Mucosa of stomach (tissue), 1 donor: ENCODE measurements at regions not wholly inside any gene's neighbourhood (a gene's known extent, or its start where the extent isn't known, plus 50 kb on each side); places are given as distances from the start of the nearest gene placed in this dataset.
"Not testable (repeated sequence)": the region's sequence is repeated elsewhere in the genome, so short reads cannot be mapped to it uniquely, and the experiment has no call there.

Experiments used
- H3K27me3 ChIP-seq: one replicate; pipeline ENCODE4 v1.7.0; 2013; ENCODE audit warnings: mild to moderate bottlenecking, low read length; ENCODE audit not compliant: control insufficient read depth, insufficient read depth
- H3K36me3 ChIP-seq: one replicate; pipeline ENCODE4 v1.7.0; 2013; ENCODE audit warnings: low read length; ENCODE audit not compliant: control insufficient read depth, insufficient read depth
- H3K4me1 ChIP-seq: one replicate; pipeline ENCODE4 v1.7.0; 2013; ENCODE audit warnings: mild to moderate bottlenecking, low read length; ENCODE audit not compliant: control insufficient read depth, insufficient read depth
- H3K4me3 ChIP-seq: one replicate; pipeline ENCODE4 v1.7.0; 2013; ENCODE audit warnings: low read length
- H3K9ac ChIP-seq: one replicate; pipeline ENCODE4 v1.7.0; 2013; ENCODE audit warnings: mild to moderate bottlenecking, low read length, moderate library complexity
- H3K9me3 ChIP-seq: one replicate; pipeline ENCODE4 v1.7.0; 2013; ENCODE audit warnings: mild to moderate bottlenecking, low read length, moderate library complexity; ENCODE audit not compliant: control insufficient read depth
- donor health status: Pancreatic carcinoma.

DNA sequence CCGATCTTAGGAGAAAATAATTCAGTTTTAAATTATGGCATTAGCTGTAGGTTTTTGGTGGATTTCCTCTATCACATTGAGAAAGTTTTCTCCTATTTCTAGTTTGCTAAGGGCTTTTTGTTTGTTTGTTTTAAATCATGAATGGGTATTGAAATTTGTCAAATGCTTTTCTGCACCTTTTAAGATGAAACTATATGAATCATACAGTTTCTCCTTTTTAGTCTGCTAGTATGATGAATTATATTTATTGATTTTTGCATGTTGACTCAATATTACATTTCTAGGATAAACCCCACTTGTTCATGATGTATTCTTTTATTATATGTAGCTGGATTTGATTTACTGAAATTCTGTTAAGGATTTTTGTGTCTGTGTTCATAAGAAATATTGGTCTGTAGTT lies 70.3 kb upstream of the PIP4K2A start:
- Histone ChIP-seq H3K4me3 (no peak overlapping the region), H3K4me1 (no peaks in the 10 kb centered on the region), H3K36me3 (no peaks in the 10 kb centered on the region), H3K9ac (no peak overlapping the region), H3K9me3 (no peaks in the 10 kb centered on the region), H3K27me3 (no peaks in the 10 kb centered on the region)

DNA sequence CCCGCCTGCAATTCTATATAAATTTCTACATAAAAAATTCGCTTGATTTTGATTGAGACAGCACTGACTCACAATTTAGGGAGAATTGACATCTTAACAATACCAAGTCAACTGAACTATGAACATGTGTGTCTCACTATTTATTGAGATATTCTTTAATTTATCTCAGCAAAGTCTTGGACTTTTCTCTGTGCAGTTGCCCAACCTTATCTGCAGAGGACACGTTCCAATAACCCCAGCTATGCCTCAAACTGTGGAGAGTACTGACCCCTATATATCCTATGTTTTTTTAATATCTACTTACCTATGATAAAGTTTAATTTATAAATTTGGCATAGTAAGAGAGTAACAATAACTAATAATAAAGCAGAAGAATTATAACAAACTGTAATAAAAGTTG lies 69.4 kb upstream of the PIP4K2A start:
- Histone ChIP-seq H3K27me3 (no peaks in the 10 kb centered on the region), H3K4me3 (no peak overlapping the region), H3K36me3 (no peaks in the 10 kb centered on the region), H3K9me3 (no peaks in the 10 kb centered on the region), H3K4me1 (no peaks in the 10 kb centered on the region), H3K9ac (no peak overlapping the region)

DNA sequence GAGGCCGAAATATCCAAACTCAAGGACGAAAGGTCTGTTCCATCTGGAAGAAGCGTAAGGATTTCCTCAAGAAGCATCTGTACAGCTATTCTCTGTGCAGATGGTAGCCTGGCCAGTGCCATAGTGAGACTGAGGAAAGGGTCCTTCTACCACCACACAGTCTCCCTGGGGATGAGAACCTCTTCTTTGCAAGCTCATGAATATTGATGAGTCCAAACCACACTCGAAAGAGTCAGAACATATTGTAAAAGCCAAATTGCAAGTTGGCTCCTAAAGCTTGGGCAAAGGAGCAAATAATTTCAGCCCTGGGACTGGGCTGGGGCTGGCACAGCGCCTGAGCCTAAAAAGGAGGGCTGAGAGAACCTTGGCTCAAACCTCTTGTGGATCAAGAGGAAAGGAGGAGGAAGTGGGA lies 66.1 kb upstream of the PIP4K2A start:
- Histone ChIP-seq H3K36me3 (no peaks in the 10 kb centered on the region), H3K9ac (no peak overlapping the region), H3K27me3 (no peaks in the 10 kb centered on the region), H3K4me1 (no peaks in the 10 kb centered on the region), H3K9me3 (no peaks in the 10 kb centered on the region), H3K4me3 (no peak overlapping the region)

DNA sequence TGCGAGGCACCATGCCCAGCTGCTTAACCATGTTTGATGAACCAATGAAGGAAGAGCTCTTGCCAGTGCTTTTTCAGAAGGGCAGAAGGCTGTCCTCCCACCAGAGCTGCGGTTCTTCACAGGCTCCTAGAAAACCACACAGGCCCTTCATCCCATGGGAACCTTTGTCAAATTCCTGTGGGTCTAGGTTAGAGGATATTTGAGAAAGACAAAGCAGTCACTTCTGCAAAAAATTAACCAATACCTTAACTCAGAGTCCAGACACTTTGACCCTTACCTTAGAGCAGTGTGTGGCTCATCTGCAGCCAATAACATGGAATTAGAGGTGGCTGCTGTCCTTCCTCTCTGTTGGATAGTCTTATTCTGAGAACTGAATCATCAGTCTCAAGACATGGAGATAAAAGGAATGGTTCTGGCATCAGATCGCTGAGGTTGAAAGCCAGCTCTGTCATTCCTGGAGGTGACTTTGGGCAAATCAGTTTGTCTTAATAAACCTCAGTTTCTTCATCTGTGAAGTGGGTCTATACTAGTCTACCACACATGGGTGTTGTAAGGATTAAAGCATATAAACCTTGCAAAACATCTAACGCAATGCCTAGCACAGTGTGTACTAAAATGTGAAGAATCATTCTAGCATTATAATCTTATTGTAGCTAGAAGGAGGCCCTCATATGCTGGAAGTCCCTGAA lies 65.1 kb upstream of the PIP4K2A start:
- no peaks in the 10 kb centered on the region for H3K36me3 ChIP-seq

DNA sequence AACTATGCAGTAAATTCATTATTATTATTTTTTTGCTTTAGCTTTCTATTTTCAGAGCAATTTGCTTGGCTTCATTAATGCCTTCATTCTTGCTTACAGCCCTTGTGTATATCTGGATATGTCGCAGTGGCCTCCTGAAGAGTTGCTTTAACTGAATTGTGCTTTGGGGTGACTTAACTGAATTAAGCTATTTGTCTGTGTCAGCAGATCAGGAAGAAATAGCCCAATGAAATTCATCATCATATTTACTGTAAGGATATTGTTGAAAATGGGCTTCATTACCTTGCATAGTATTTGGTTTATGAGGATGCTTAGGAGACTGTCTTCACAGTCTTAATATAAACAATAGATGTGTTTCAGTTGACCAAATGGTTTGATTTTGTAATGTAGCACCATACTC lies 59.7 kb upstream of the PIP4K2A start:
- Histone ChIP-seq H3K27me3 (no peaks in the 10 kb centered on the region), H3K9me3 (no peaks in the 10 kb centered on the region), H3K36me3 (no peaks in the 10 kb centered on the region), H3K4me1 (no peaks in the 10 kb centered on the region), H3K9ac (no peak overlapping the region), H3K4me3 (no peak overlapping the region)

More for the DNA sequence above, 65.1 kb upstream of the PIP4K2A start:
- H3K9ac ChIP-seq = no peak overlapping the region
- no peaks in the 10 kb centered on the region for H3K4me1 ChIP-seq
- H3K27me3 ChIP-seq = no peaks in the 10 kb centered on the region
- no peak overlapping the region for H3K4me3 ChIP-seq
- H3K9me3 ChIP-seq = no peaks in the 10 kb centered on the region

DNA sequence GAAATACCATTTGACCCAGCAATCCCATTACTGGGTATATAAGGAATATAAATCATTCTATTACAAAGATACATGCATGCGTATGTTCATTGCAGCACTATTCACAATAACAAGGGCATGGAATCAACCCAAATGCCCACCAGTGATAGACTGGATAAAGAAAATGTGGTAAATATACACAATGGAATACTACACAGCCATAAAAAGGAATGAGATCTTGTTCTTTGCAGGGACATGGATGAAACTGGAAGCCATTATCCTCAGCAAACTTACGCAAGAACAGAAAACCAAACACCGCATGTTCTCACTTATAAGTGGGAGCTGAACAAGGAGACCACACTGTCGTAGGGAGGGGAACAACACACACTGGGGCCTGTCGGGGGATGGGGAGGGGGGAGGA lies 57.3 kb upstream of the PIP4K2A start:
- H3K4me1 ChIP-seq, H3K9ac ChIP-seq, H3K36me3 ChIP-seq, H3K27me3 ChIP-seq, H3K9me3 ChIP-seq, H3K4me3 ChIP-seq: not testable (repeated sequence)

DNA sequence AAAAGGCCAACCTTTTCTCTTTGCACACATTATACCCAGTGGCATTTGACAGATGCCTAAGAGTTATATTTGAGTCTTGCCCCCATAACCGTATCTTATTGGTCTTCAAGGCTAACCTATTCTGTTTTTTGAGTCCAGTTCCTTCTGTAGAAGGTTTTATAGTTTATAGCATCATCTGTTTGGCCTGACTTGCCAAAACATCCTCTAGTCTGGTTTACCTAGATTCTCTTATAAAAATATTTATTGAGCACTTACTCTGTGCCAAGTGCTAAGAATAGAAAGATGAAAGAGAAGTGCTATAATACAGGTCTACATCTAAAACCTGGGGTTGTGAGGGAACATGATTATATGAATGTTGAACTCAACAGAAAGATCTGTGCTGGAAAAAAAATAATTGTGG lies 55.9 kb upstream of the PIP4K2A start:
- Histone ChIP-seq H3K4me3 (no peak overlapping the region), H3K9me3 (no peaks in the 10 kb centered on the region), H3K36me3 (no peaks in the 10 kb centered on the region), H3K4me1 (peaks cover 9% of the 10 kb centered on the region), H3K9ac (no peak overlapping the region), H3K27me3 (no peaks in the 10 kb centered on the region)

DNA sequence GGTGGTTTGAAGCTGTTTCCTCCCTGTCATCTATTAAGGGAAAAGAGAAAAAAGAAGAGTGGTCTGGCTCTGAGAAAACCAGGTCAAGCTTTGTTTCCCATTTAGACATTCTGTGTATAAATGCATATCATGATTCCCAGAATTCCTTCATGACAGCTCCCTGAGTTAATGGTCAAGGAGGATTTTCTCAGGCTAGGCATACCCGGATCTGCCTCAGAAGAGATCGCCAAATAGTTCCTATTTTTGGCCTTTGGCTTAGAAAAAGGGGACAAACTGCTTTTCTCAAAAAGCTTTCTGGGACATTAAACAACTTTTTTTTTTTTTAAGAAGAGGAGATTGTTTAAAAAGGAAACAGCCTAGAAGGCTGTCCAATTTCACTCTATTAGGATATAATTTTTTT lies 53.5 kb upstream of the PIP4K2A start:
- no peaks in the 10 kb centered on the region for H3K36me3 ChIP-seq
- H3K4me3 ChIP-seq = no peak overlapping the region
- H3K27me3 ChIP-seq = no peaks in the 10 kb centered on the region
- H3K9me3 ChIP-seq = no peaks in the 10 kb centered on the region
- peaks cover 9% of the 10 kb centered on the region for H3K4me1 ChIP-seq
- H3K9ac ChIP-seq = no peak overlapping the region

DNA sequence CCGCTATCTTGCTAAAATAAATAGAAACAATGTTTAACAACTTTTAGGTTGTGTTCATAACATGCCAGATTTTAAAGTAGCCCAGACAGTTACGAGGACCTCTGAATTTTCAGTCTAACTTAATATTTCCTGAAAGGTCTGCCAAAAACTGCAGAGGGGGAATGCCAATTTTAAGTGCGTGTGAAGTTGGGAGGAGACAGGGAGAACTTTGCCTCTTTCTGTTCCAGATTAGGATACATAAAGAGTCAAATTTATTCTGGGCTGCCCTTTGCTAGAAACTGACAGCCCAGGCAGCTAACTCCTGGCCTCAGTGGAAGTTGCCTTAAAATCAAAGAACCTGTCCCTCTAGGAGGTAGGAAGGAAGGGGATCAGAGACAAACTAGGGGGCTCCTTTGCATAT lies 52.3 kb upstream of the PIP4K2A start:
- no peaks in the 10 kb centered on the region for H3K27me3 ChIP-seq
- no peak overlapping the region for H3K9ac ChIP-seq
- H3K4me1 ChIP-seq = peaks cover 9% of the 10 kb centered on the region
- H3K36me3 ChIP-seq = no peaks in the 10 kb centered on the region
- no peaks in the 10 kb centered on the region for H3K9me3 ChIP-seq
- no peak overlapping the region for H3K4me3 ChIP-seq

DNA sequence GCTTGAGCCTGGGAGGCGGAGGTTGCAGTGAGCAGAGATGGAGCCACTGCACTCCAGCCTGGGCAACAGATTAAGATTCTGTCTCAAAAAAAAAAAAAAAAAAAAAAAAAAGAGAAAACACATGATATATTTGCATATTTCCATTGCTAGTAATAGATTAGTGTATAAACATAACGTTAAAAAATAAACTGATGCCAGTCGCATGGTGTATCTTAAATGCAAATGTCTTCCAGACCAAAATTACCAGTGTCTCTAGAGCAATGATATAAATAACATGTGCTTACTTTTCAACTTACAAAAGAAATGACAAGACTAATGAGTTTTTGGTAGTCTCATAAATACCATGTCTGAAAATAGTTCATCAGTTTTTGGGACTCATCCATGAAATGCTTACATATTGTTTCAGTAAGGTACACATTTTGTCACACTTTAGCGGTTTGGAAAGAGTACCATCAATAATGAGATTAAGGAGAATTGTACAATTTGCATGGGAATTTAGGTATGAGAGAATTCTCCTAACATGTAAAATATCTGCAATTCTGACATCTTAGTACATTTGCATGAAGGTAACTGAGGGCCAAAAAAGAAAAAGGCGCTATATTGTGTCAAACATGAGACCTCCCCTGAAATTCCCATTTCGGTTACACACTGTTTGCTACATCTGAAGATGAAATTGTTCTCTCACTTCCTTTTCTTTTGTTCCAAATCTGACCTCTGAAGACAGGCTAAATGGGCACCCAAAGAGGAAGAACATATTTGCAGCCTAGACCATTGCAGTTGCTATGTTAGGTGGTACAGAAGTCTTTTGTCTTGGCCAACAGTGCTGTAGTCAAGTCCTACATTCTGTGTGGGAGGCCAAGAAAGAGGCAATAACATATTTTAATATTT lies 51.5 kb upstream of the PIP4K2A start:
- peaks cover 9% of the 10 kb centered on the region for H3K4me1 ChIP-seq
- no peak overlapping the region for H3K4me3 ChIP-seq
- no peaks in the 10 kb centered on the region for H3K9me3 ChIP-seq
- H3K9ac ChIP-seq = no peak overlapping the region
- no peaks in the 10 kb centered on the region for H3K27me3 ChIP-seq
- no peaks in the 10 kb centered on the region for H3K36me3 ChIP-seq

DNA sequence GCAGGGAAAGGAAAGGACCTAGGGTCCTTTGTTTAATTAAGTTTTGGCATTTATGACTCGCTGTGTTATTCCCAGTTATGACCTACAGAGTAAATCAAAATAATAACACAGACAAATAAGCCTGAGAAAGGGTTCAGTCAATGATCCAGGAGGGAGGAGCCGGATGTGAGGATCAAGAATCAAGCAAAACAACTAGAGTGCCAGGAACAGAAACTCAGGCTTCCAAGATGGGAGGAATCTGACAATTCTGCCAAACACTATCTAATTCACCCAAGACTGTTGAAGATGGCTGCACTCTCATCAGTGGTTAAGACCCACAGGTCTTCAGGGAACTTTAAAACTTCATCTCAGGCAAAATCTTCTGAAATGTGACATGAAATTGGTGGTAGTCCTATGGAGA lies 50.3 kb upstream of the PIP4K2A start:
- H3K9ac ChIP-seq = no peak overlapping the region
- H3K9me3 ChIP-seq = no peaks in the 10 kb centered on the region
- H3K36me3 ChIP-seq = no peaks in the 10 kb centered on the region
- H3K27me3 ChIP-seq = no peaks in the 10 kb centered on the region
- no peak overlapping the region for H3K4me3 ChIP-seq
- peaks cover 9% of the 10 kb centered on the region for H3K4me1 ChIP-seq
